WTC11 (cell line): ENCODE measurements at regions not wholly inside any gene's neighbourhood (a gene's known extent, or its start where the extent isn't known, plus 50 kb on each side); places are given as distances from the start of the nearest gene placed in this dataset.

Source experiments
- ATAC-seq: fragments of 200-7000 bp; cut with Tn5 transposase; 2 replicates; pipeline ENCODE4 v1.10.0; 2021; ENCODE audit warnings: mild to moderate bottlenecking, moderate library complexity
- CTCF ChIA-PET: fragments of 300-600 bp; sonication (Branson Sonifier 250); formaldehyde crosslinking; loops from one replicate; lab custom pipeline; 2021; ENCODE audit warnings: antibody characterized with exemption; lab: Charles Lee
- POLR2A ChIA-PET: fragments of 350-600 bp; sonication (Branson Sonifier 250); formaldehyde crosslinking; loops from one replicate; lab custom pipeline; 2021; ENCODE audit warnings: antibody characterized with exemption; lab: Charles Lee
- DNase-seq: peaks from one replicate; pipeline ENCODE4 v3.0.0; 2021; ENCODE audit warnings: low spot score
- H3K27ac Mint-ChIP-seq: 2 replicates; pipeline ENCODE4 v1.8.0; 2021; ENCODE audit warnings: mixed read lengths
- H3K27me3 Mint-ChIP-seq: 2 replicates; pipeline ENCODE4 v1.8.0; 2021; ENCODE audit warnings: low read depth, mild to moderate bottlenecking, moderate library complexity, mixed read lengths
- H3K36me3 Mint-ChIP-seq: 2 replicates; pipeline ENCODE4 v1.8.0; 2021; ENCODE audit warnings: mixed read lengths
- H3K4me1 Mint-ChIP-seq: 2 replicates; pipeline ENCODE4 v1.8.0; 2022; ENCODE audit warnings: mixed read lengths
- H3K4me3 Mint-ChIP-seq: 2 replicates; pipeline ENCODE4 v1.8.0; 2021; ENCODE audit warnings: mild to moderate bottlenecking, moderate library complexity, mixed read lengths
- H3K9me3 Mint-ChIP-seq: 2 replicates; pipeline ENCODE4 v1.8.0; 2021; ENCODE audit warnings: mixed read lengths
- ZNF317 ChIP-seq: sonication (generic); formaldehyde crosslinking; IDR thresholded peaks from 2 replicates; pipeline ENCODE4 v1.8.1; 2023; ENCODE audit warnings: low read depth, mild to moderate bottlenecking, moderate library complexity, missing genetic modification reagents, borderline replicate concordance
- TF ChIP-seq, protein P1 (sequence below): fragments of 200-600 bp; IDR thresholded peaks from 2 replicates; pipeline ENCODE4 v1.8.0; 2022; ENCODE audit warnings: antibody characterized with exemption

DNA sequence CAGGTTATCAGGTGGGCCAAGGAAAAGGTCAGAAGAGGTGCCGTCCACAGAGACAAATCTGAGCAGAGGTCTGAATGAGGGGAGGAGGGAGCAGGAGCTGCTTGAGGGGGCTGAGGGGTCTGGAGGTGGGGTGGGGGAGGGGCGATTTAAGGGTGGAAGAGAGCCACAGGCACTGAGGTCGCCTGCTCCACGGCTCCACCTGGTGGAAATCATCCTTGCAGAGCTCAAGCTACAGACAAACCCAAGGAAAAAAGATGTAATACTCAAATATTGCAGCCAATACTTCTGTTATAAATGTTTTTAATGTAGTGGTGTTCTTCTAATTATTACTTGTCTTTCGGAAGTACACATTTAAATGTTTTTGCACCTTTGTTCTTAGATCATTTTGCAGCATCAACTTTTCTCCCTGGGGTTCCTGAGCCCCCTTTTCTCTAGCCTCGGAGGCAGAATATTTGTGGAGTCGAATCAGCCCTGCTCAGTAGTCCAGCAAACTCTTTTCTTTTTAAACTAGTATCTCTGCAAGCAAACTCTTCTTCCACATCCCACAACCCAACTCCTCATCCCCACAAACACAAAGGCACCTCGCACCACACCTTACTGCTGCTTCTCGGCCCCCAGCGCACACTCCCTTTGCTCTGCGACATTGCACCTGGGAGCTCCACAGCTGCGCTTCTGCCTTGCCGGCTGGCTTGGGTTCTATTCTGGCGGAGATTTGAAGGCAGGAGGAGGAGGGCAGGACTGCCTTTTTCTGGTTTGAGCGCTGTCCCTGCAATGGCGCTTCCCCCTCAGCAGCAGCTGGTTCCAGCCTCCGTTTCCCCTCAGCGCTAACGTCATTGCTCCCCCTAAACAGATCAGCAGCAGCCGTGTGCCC lies 51.0 kb upstream of the TFAP2A start:
- Mint-ChIP-seq H3K9me3 (peaks cover 4% of the 10 kb centered on the region), H3K4me3 (peak overlapping the region; percentile 19), H3K4me1 (peaks cover 15% of the 10 kb centered on the region), H3K36me3 (no peaks in the 10 kb centered on the region)
- POLR2A ChIA-PET: interaction anchor here (1.2 kb wide), 1 partner anchor 11 kb away, joined by 3 read pairs; no protein-coding TSS in a partner anchor
- TF ChIP-seq, protein P1, sequence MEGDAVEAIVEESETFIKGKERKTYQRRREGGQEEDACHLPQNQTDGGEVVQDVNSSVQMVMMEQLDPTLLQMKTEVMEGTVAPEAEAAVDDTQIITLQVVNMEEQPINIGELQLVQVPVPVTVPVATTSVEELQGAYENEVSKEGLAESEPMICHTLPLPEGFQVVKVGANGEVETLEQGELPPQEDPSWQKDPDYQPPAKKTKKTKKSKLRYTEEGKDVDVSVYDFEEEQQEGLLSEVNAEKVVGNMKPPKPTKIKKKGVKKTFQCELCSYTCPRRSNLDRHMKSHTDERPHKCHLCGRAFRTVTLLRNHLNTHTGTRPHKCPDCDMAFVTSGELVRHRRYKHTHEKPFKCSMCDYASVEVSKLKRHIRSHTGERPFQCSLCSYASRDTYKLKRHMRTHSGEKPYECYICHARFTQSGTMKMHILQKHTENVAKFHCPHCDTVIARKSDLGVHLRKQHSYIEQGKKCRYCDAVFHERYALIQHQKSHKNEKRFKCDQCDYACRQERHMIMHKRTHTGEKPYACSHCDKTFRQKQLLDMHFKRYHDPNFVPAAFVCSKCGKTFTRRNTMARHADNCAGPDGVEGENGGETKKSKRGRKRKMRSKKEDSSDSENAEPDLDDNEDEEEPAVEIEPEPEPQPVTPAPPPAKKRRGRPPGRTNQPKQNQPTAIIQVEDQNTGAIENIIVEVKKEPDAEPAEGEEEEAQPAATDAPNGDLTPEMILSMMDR: peak; percentile 40; the same call in 1 of the 2 replicates
- no peak for TF ChIP-seq ZNF317 (CRISPR knock-in tag)
- TF ChIP-seq, all 79 proteins: peak for 1
- Mint-ChIP-seq H3K27ac (no peak overlapping the region), H3K27me3 (peaks cover 10% of the 10 kb centered on the region; the same call in 1 of the 2 replicates)
- peak; percentile 85 for ATAC-seq
- CTCF ChIA-PET: interaction anchor here (0.6 to 2.8 kb wide), 59 partner anchors 8 to 1984 kb away, joined by 3 to 49 read pairs (median 5); partner anchors contain the start of genes C6orf52, GCNT2, MAK and PAK1IP1
- DNase-seq: peak; percentile 83
